Psoas muscle (tissue), 7 donors: ENCODE measurements at regions not wholly inside any gene's neighbourhood (a gene's known extent, or its start where the extent isn't known, plus 50 kb on each side); places are given as distances from the start of the nearest gene placed in this dataset.

Experiments used
- ATAC-seq, 4 donors: fragments of 200-7000 bp; cut with Tn5 transposase; one replicate each; pipeline ENCODE4 v1.9.1; 2020; ENCODE audit warnings: moderate library complexity in 3 of 4, mild to moderate bottlenecking in 2 of 4
- DNase-seq, 2 donors: peaks; one replicate each; pipeline ENCODE4 v3.0.0-alpha.2; 2020
- H3K27ac ChIP-seq: fragments of 200-600 bp; one replicate; pipeline ENCODE4 v1.8.0; 2022
- H3K27me3 ChIP-seq, 3 donors: fragments of 200-600 bp in 1 of 3; one replicate each; pipeline versions ENCODE4 v1.6.1 to v1.8.0; 2013 to 2022; ENCODE audit warnings: low read length in 2 of 3, mild to moderate bottlenecking in 2 of 3, moderate library complexity in 1 of 3; ENCODE audit not compliant: insufficient read depth in 3 of 3
- H3K36me3 ChIP-seq, 2 donors: fragments of 200-600 bp in 1 of 2; one replicate each; pipeline versions ENCODE4 v1.6.1 to v1.8.0; 2013 to 2022; ENCODE audit warnings: low read depth in 1 of 2, mild to moderate bottlenecking in 1 of 2, moderate library complexity in 1 of 2; ENCODE audit not compliant: insufficient read depth in 1 of 2
- H3K4me1 ChIP-seq: fragments of 200-600 bp; one replicate; pipeline ENCODE4 v1.8.0; 2022
- H3K4me3 ChIP-seq: fragments of 200-600 bp; one replicate; pipeline ENCODE4 v1.8.0; 2022; ENCODE audit warnings: mild to moderate bottlenecking
- H3K9me3 ChIP-seq: fragments of 200-600 bp; one replicate; pipeline ENCODE4 v1.8.0; 2022
- CTCF ChIP-seq: fragments of 200-600 bp; IDR thresholded peaks from one replicate; pipeline ENCODE4 v1.8.0; 2022; ENCODE audit warnings: antibody characterized with exemption
- WGBS, 3 donors: extraction: QIAGEN DNeasy Blood & Tissue Kit; methylation state at CpG; one replicate each; pipeline versions ENCODE4 v1.1.6 to v1.1.7; 2013; 5-methylcytosine and 5-hydroxymethylcytosine counted together
- intact Hi-C, 2 donors: fragments of 100-400 bp; cut with DNase I; formaldehyde crosslinking; loops; one replicate each; pipeline versions ENCODE4 v1.11.0 to v1.14.2; 2022
- donor health status: healthy with polysubstance abuse.
- donor health status: DM: no; HTN: no; CAD: no; lungs with moderate emphysema.
- donor health status: Bipolar disorder and iron deficiency.
- donor health status: healthy.
- donor health status: DM: yes; HTN: yes; CAD: no.
- donor health status: DM: no; HTN: no; CAD: no.
- donor health status: DM: yes; HTN: yes; CAD: no.

GRCh38 chr14:54048311-54048710 lies 91.7 kb upstream of the BMP4 start:
- no peak for ATAC-seq
- intact Hi-C loops: no loop called here
- DNase-seq: no peak
- WGBS, 3 donors: 90 to 96% (median 93%) methylated on average over 9 of the region's 9 CpGs
- H3K27me3 ChIP-seq: no peaks in the 10 kb centered on the region
- H3K9me3 ChIP-seq: no peaks in the 10 kb centered on the region
- H3K27ac ChIP-seq: no peak overlapping the region
- H3K4me3 ChIP-seq: no peak overlapping the region
- no peak for TF ChIP-seq CTCF
- no peaks in the 10 kb centered on the region for H3K4me1 ChIP-seq
- H3K36me3 ChIP-seq: no peaks in the 10 kb centered on the region

- 68 to 84% (median 72%) methylated on average over 5 of the region's 5 CpGs for WGBS, 3 donors
- no peak for DNase-seq
- no peak for ATAC-seq
These were observed 92.1 kb upstream of the BMP4 start for GRCh38 chr14:54048736-54049135.

GRCh38 chr14:54050759-54051158 lies 94.1 kb upstream of the BMP4 start:
- no peak for DNase-seq
- intact Hi-C loops: no loop called here
- Histone ChIP-seq H3K4me3 (no peak overlapping the region), H3K27me3 (no peaks in the 10 kb centered on the region), H3K27ac (no peak overlapping the region), H3K36me3 (no peaks in the 10 kb centered on the region), H3K9me3 (no peaks in the 10 kb centered on the region), H3K4me1 (no peaks in the 10 kb centered on the region)
- 81 to 89% (median 89%) methylated on average over 3 of the region's 3 CpGs for WGBS, 3 donors
- no peak for TF ChIP-seq CTCF
- ATAC-seq: no peak

More at GRCh38 chr14:54048736-54049135, 92.1 kb upstream of the BMP4 start:
- intact Hi-C loops: no loop called here
- Histone ChIP-seq H3K27ac (no peak overlapping the region), H3K36me3 (no peaks in the 10 kb centered on the region), H3K4me1 (no peaks in the 10 kb centered on the region), H3K27me3 (no peaks in the 10 kb centered on the region), H3K9me3 (no peaks in the 10 kb centered on the region), H3K4me3 (no peak overlapping the region)
- TF ChIP-seq CTCF: no peak

DNA sequence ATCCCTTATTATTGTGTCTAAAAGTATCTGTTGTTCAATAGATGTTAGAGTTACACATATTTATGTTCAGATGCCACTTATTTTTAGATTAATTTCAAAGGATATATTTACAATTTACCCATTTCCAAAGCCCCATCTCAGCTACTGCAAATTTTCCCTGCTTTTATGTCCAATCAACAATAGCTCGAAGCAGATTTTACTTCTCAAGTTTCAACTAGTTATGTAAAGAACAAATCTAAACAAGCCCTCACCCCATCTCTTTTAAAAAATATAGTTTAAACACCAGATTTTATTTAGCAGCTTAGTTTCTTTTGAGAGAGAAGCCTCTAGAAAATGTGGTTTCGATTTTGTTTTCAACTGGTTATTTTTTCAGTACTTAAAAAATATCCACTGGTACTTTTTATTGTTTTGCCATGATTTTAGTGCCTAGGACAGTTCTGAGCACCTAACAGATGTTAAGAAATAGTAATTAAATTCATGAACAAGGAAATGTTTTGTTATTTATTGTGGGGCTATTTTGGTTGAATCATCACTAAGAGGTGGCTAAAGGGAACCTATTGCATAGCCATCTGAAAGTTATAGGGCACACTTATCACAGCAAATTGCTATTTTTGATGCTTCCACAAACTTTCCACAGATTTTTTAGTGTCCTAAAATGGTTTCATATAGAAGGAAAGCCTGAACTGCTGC lies 96.2 kb upstream of the BMP4 start:
- 81 to 86% (median 85%) methylated on average over 2 of the region's 2 CpGs for whole genome bisulfite sequencing, 3 donors
- DNase-seq: no peak
- Histone ChIP-seq H3K27me3 (no peaks in the 10 kb centered on the region), H3K4me1 (no peaks in the 10 kb centered on the region), H3K27ac (no peak overlapping the region), H3K9me3 (no peaks in the 10 kb centered on the region), H3K36me3 (no peaks in the 10 kb centered on the region), H3K4me3 (no peak overlapping the region)
- intact Hi-C loops: no loop called here
- no peak for ATAC-seq
- no peak for TF ChIP-seq CTCF

- no peak for TF ChIP-seq CTCF
- Histone ChIP-seq H3K4me1 (no peaks in the 10 kb centered on the region), H3K9me3 (no peaks in the 10 kb centered on the region), H3K4me3 (no peak overlapping the region), H3K27ac (no peak overlapping the region), H3K36me3 (no peaks in the 10 kb centered on the region), H3K27me3 (no peaks in the 10 kb centered on the region)
- DNase-seq: no peak
- ATAC-seq: no peak
- 51 to 62% (median 54%) methylated on average over 2 of the region's 2 CpGs for WGBS, 3 donors
- intact Hi-C loops: no loop called here
These were observed 96.7 kb upstream of the BMP4 start for GRCh38 chr14:54053386-54053745.
